ENCODE measurements at regions not wholly inside any gene's neighbourhood (a gene's known extent, or its start where the extent isn't known, plus 50 kb on each side); places are given as distances from the start of the nearest gene placed in this dataset.
A peak's percentile ranks its signal among the peaks of the same experiment; 100 is the strongest.

DNA sequence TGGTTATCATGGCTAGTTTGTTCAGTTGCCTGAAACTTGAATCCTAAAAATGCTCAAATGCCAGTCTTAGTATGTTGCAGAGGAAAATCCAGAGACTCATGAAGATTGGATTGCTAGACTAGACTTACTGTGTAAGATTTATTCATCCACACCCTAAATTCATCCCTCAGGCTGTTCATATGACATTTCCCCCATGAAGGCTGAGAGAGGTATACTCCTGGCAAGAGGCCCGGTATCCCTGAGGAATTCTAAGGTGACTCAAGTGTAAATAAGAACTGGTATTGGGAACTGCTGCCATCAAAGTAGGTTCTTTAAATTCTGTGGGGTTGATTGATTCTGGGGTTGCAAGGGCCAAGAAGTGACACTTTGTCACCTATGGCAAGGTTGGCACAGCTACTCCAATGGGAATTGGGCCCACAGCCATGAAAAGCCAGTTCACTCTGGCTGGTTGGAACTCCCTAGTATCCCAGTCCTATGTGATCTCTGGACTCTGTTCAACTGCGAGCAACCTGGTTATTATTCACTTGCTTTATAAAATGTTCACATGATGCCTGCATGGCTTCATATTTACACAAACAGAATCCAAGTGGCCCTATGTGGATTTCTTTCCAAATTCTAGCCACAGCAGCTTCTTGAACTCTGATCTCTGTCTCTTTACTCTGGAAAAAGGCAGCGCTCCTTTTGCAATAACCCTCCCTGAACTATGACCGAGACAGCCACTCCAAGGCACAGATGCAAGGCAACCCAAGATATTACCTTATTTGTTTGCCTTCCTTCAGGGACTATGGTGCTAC, 429.1 kb downstream of the CBLN2 start:
- in situ Hi-C loops (cut with HindIII; ENCODE audit: low pct_unique_long_range_greater_than_20kb, low sequenced_read_pairs) (no loop called here), intact Hi-C loops (cut with micrococcal nuclease; ENCODE audit: unreplicated experiment) (no loop called here)
- Histone ChIP-seq H3K9me3 (ENCODE audit: control insufficient read depth, insufficient read depth, low read depth, low read length) (no peaks in the 10 kb centered on the region), H3K36me3 (ENCODE audit: control insufficient read depth, insufficient read depth, low read length) (no peaks in the 10 kb centered on the region), H3K4me3 (ENCODE audit: low read depth in 2 of 2, low read length in 2 of 2) (no peak overlapping the region), H3K27ac (ENCODE audit: low read length) (no peak overlapping the region), H3K4me1 (ENCODE audit: control insufficient read depth, insufficient read depth, low read length) (no peaks in the 10 kb centered on the region), H3K27me3 (ENCODE audit: control insufficient read depth, insufficient read depth, low read length) (no peaks in the 10 kb centered on the region)
- CTCF ChIA-PET, result no interaction called here
- POLR2A ChIA-PET, result no interaction called here
- no peak for TF ChIP-seq TCF7L2 (IDR thresholded peaks at IDR 0.05; ENCODE audit: low read depth, low read length)
- no peak for TF ChIP-seq REST (IDR thresholded peaks at IDR 0.05; ENCODE audit: insufficient read depth in 1 of 2, low read depth in 2 of 2, low read length in 1 of 2)
- TF ChIP-seq CTCF (IDR thresholded peaks at IDR 0.05), result no peak
- TF ChIP-seq SIN3A (IDR thresholded peaks at IDR 0.05; ENCODE audit: borderline replicate concordance, insufficient read depth, low read depth, low read length), result no peak
- no peak for TF ChIP-seq POLR2AphosphoS5 (IDR thresholded peaks at IDR 0.05; ENCODE audit: low read depth, low read length)
- DNase-seq (ENCODE audit: low read depth, low spot score), result no peak
- no peak for ATAC-seq
- BruUV-seq (replicated peaks), result no TSS peak

DNA sequence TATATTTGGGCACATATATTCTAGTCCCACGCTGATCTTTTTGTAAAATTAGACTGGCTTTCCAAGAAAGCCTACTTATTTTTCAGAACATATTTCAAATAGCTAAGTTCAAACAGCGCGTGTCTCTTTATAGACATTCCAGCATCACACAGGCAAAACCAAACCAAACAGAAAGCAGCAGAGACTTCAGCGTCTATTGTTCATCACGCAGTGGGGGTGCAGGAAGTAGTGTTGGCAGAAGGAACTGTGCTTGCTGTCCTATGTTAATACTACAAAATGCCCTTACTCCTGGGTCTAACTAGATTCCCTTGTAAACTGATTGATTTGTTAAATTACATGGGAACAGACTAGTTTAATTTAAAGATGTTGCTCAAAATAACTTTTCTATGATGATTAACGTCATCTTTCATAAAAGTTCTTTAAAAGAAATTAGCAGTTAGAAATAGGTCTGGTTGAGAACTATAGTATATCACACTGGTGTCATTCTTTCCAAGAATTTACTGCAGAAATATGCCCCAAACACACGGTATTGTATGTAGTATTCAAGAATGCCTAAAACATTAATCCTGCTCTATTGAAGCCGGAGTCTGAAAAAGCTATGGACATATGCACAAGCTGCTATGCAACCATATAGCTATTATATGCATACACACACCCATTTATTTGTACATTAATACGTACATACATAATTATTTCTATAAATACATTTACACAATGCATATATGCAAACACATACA, 436.3 kb downstream of the CBLN2 start:
- ATAC-seq, result peak; percentile 91
- Histone ChIP-seq H3K9me3 (ENCODE audit: control insufficient read depth, insufficient read depth, low read depth, low read length) (no peaks in the 10 kb centered on the region), H3K4me3 (ENCODE audit: low read depth in 2 of 2, low read length in 2 of 2) (no peak overlapping the region), H3K27me3 (ENCODE audit: control insufficient read depth, insufficient read depth, low read length) (no peaks in the 10 kb centered on the region), H3K27ac (ENCODE audit: low read length) (peak overlapping the region; percentile 39; the same call in 1 of the 2 replicates), H3K36me3 (ENCODE audit: control insufficient read depth, insufficient read depth, low read length) (no peaks in the 10 kb centered on the region), H3K4me1 (ENCODE audit: control insufficient read depth, insufficient read depth, low read length) (no peaks in the 10 kb centered on the region; the same call in 1 of the 2 replicates)
- in situ Hi-C loops (cut with HindIII; ENCODE audit: low pct_unique_long_range_greater_than_20kb, low sequenced_read_pairs), result no loop called here
- TF ChIP-seq REST (IDR thresholded peaks at IDR 0.05; ENCODE audit: insufficient read depth in 1 of 2, low read depth in 2 of 2, low read length in 1 of 2), result no peak
- TF ChIP-seq TCF7L2 (IDR thresholded peaks at IDR 0.05; ENCODE audit: low read depth, low read length), result peak; percentile 85
- TF ChIP-seq POLR2AphosphoS5 (IDR thresholded peaks at IDR 0.05; ENCODE audit: low read depth, low read length), result no peak
- TF ChIP-seq CTCF (IDR thresholded peaks at IDR 0.05), result no peak
- no peak for TF ChIP-seq SIN3A (IDR thresholded peaks at IDR 0.05; ENCODE audit: borderline replicate concordance, insufficient read depth, low read depth, low read length)
- intact Hi-C loops (cut with micrococcal nuclease; ENCODE audit: unreplicated experiment), result no loop called here
- POLR2A ChIA-PET, result no interaction called here
- CTCF ChIA-PET, result no interaction called here
- DNase-seq (ENCODE audit: low read depth, low spot score), result no peak
- no TSS peak for BruUV-seq (replicated peaks)
